A549 (cell line): ENCODE measurements at regions not wholly inside any gene's neighbourhood (a gene's known extent, or its start where the extent isn't known, plus 50 kb on each side); places are given as distances from the start of the nearest gene placed in this dataset.

Source experiments
- POLR2A ChIP-seq: IDR thresholded peaks from 2 replicates; pipeline ENCODE4 v1.6.1; 2012; ENCODE audit warnings: mild to moderate bottlenecking, low read length
- TF ChIP-seq, protein P1 (sequence below): fragments of >200 bp; sonication (Bioruptor Twin); formaldehyde crosslinking; IDR thresholded peaks from 3 replicates; pipeline ENCODE4 v1.5.1; 2016

- TF ChIP-seq, protein P1, sequence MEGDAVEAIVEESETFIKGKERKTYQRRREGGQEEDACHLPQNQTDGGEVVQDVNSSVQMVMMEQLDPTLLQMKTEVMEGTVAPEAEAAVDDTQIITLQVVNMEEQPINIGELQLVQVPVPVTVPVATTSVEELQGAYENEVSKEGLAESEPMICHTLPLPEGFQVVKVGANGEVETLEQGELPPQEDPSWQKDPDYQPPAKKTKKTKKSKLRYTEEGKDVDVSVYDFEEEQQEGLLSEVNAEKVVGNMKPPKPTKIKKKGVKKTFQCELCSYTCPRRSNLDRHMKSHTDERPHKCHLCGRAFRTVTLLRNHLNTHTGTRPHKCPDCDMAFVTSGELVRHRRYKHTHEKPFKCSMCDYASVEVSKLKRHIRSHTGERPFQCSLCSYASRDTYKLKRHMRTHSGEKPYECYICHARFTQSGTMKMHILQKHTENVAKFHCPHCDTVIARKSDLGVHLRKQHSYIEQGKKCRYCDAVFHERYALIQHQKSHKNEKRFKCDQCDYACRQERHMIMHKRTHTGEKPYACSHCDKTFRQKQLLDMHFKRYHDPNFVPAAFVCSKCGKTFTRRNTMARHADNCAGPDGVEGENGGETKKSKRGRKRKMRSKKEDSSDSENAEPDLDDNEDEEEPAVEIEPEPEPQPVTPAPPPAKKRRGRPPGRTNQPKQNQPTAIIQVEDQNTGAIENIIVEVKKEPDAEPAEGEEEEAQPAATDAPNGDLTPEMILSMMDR = no peak
- TF ChIP-seq POLR2A = no peak
Observed at GRCh38 chr6:164195278-164195941, 780.9 kb downstream of the QKI start.
